ENCODE measurements at regions not wholly inside any gene's neighbourhood (a gene's known extent, or its start where the extent isn't known, plus 50 kb on each side); places are given as distances from the start of the nearest gene placed in this dataset.

DNA sequence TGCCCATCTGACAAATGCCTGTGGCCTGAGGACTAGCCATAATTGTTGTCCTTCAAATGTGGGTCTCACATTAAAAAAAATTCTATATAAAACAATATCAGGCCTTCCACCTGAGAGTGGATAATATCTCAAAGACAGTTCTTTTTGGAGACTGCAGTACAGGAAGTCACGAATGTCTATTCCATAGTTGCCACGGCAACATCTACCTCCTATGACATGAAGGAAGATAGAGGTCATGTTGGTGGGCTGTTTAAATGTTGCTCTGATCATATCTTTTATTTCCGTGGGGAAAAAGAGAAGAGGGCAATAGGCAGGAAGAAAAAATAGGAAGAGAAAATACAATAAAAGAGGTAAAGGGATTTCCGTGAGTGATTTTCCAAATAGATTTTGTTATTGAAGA lies 151.8 kb downstream of the ARL6IP6 start:
- H3K4me3 ChIP-seq = no peak overlapping the region
- DNase-seq (ENCODE audit: low read depth in 1 of 2, low spot score in 2 of 2) = no peak
- H3K27me3 ChIP-seq (replicated peaks) = no peaks in the 10 kb centered on the region
- H3K9me3 ChIP-seq (replicated peaks) = no peaks in the 10 kb centered on the region; the same call in 1 of the 2 replicates
- H3K36me3 ChIP-seq = no peaks in the 10 kb centered on the region
- H3K4me1 ChIP-seq (replicated peaks) = no peaks in the 10 kb centered on the region
- no peak overlapping the region for H3K27ac ChIP-seq

GRCh38 chr2:152867397-152867796 lies 149.0 kb downstream of the ARL6IP6 start:
- Histone ChIP-seq H3K4me3 (no peak overlapping the region), H3K27me3 (replicated peaks) (no peaks in the 10 kb centered on the region), H3K9me3 (replicated peaks) (no peaks in the 10 kb centered on the region), H3K27ac (no peak overlapping the region), H3K4me1 (replicated peaks) (no peaks in the 10 kb centered on the region), H3K36me3 (no peaks in the 10 kb centered on the region)
- DNase-seq (ENCODE audit: low read depth in 1 of 2, low spot score in 2 of 2) = no peak

DNA sequence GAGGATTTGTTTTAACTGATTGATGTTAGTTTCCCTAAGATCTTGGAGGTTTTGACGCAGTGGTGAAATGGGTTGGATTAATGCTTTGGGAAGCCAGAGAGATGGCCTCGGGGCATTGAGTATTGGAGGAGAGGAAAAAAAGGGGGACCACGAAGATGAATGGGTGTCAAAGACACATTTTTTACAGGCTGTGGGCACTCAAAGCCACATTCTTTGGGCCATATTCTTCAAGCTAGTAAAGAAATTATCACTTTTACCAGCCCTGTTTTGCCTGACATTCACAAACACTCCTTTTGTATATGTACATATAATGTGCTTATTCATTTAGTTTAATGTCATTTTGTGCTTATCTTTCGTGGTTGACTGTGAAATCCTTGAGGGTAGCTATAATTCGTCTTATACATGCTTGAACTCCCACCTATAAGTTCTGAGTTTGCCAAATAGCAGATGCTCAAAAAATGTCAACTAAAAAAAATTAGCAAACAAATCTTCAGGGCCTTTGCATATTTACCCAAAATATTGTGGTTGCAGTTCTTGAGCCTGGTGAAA lies 146.3 kb downstream of the ARL6IP6 start:
- H3K27ac ChIP-seq = no peak overlapping the region
- no peaks in the 10 kb centered on the region for H3K36me3 ChIP-seq
- H3K4me1 ChIP-seq (replicated peaks) = no peaks in the 10 kb centered on the region
- no peak overlapping the region for H3K4me3 ChIP-seq
- DNase-seq (ENCODE audit: low read depth in 1 of 2, low spot score in 2 of 2) = no peak
- H3K27me3 ChIP-seq (replicated peaks) = no peaks in the 10 kb centered on the region
- no peaks in the 10 kb centered on the region; the same call in 1 of the 2 replicates for H3K9me3 ChIP-seq (replicated peaks)

GRCh38 chr2:152863826-152864225 lies 145.4 kb downstream of the ARL6IP6 start:
- no peaks in the 10 kb centered on the region; the same call in 1 of the 2 replicates for H3K9me3 ChIP-seq (replicated peaks)
- DNase-seq (ENCODE audit: low read depth in 1 of 2, low spot score in 2 of 2) = no peak
- no peaks in the 10 kb centered on the region for H3K36me3 ChIP-seq
- no peak overlapping the region for H3K27ac ChIP-seq
- no peak overlapping the region for H3K4me3 ChIP-seq
- no peaks in the 10 kb centered on the region for H3K4me1 ChIP-seq (replicated peaks)
- H3K27me3 ChIP-seq (replicated peaks) = no peaks in the 10 kb centered on the region

DNA sequence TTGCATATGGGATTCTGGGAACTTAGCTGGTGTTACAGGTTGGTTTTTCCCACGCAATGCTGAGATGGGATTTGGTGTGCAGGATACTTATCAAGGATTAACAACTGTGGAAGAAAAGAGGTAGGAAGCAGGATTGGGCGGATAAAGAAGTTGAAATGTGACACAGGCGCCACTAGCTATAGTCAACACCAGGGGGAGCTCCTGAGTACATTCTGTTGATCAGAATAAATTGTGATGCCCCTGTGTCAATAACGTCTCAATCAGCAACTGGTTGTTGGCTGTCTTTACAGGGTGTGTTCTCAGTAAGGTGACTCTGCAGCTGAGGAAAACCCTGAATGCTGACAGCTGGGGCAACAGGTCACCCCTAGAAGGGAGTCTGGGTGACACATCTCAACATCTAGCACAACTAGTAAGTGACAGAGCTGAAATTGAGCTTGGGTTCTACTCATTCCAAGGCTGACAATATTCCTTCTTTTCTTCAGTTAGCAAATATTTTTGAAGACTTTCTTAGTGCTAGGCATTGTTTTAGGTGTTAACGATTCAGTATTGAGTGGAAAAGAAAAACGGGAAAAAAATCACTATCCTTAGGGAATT lies 143.0 kb downstream of the ARL6IP6 start:
- Histone ChIP-seq H3K27ac (no peak overlapping the region), H3K9me3 (replicated peaks) (no peaks in the 10 kb centered on the region; the same call in 1 of the 2 replicates), H3K4me3 (no peak overlapping the region), H3K36me3 (no peaks in the 10 kb centered on the region), H3K27me3 (replicated peaks) (no peaks in the 10 kb centered on the region), H3K4me1 (replicated peaks) (no peaks in the 10 kb centered on the region)
- peak in 1 of 2 experiments; percentile 8 for DNase-seq (ENCODE audit: low read depth in 1 of 2, low spot score in 2 of 2)

GRCh38 chr2:152858594-152859265 lies 140.3 kb downstream of the ARL6IP6 start:
- Histone ChIP-seq H3K4me1 (replicated peaks) (no peaks in the 10 kb centered on the region), H3K9me3 (replicated peaks) (no peaks in the 10 kb centered on the region; the same call in 1 of the 2 replicates), H3K4me3 (no peak overlapping the region), H3K36me3 (no peaks in the 10 kb centered on the region), H3K27me3 (replicated peaks) (no peaks in the 10 kb centered on the region), H3K27ac (no peak overlapping the region)
- no peak for DNase-seq (ENCODE audit: low read depth in 1 of 2, low spot score in 2 of 2)

- Histone ChIP-seq H3K27me3 (replicated peaks) (no peaks in the 10 kb centered on the region), H3K9me3 (replicated peaks) (no peaks in the 10 kb centered on the region), H3K36me3 (no peaks in the 10 kb centered on the region), H3K27ac (no peak overlapping the region), H3K4me3 (no peak overlapping the region), H3K4me1 (replicated peaks) (no peaks in the 10 kb centered on the region)
- no peak for DNase-seq (ENCODE audit: low read depth in 1 of 2, low spot score in 2 of 2)
Measured at GRCh38 chr2:152846697-152847470, 128.5 kb downstream of the ARL6IP6 start.

DNA sequence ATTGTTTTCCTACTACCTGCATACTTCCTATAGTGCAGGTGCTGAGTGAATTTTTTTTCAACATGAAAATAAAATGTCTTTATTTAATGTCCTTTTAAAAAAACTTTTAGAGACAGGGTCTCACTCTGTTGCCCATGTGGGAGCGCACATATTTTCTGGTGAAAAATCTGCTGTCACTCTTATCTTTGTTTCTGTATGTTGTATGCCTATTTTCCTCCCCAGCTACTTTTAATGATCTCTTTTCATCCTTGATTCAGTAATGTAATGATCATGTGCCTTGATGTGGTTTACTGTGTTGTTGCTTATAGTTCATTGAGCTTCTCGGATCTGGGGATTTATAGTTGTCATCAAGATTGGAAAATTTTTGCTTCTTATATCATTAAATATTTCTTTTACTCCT lies 117.3 kb downstream of the ARL6IP6 start:
- Histone ChIP-seq H3K36me3 (no peaks in the 10 kb centered on the region), H3K4me1 (replicated peaks) (no peaks in the 10 kb centered on the region), H3K4me3 (no peak overlapping the region), H3K27ac (no peak overlapping the region), H3K27me3 (replicated peaks) (no peaks in the 10 kb centered on the region), H3K9me3 (replicated peaks) (no peaks in the 10 kb centered on the region)
- no peak for DNase-seq (ENCODE audit: low read depth in 1 of 2, low spot score in 2 of 2)

DNA sequence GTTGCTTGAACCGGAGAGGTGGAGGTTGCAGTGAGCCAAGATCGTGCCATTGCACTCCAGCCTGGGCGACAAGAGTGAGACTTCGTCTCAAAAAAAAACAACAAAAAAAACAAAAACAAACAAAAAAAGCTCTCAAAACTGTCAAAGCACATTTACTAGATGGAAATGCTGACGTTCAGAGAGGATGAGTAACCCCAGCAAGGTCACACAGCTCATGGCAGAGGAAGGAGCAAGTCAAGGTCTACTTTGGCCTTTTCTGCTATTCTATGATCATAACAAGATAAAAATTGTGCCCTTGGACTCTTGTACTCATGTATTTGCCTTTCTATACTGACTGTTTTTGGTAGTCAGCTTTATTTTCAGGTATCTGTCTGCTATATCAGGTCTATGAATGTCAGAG lies 109.5 kb downstream of the ARL6IP6 start:
- Histone ChIP-seq H3K27me3 (replicated peaks) (no peaks in the 10 kb centered on the region), H3K27ac (no peak overlapping the region), H3K9me3 (replicated peaks) (peaks cover 3% of the 10 kb centered on the region; the same call in 1 of the 2 replicates), H3K4me1 (replicated peaks) (0 out of 2 replicates have a peak, but pooled peaks cover 2% of the 10 kb centered on the region), H3K4me3 (no peak overlapping the region), H3K36me3 (no peaks in the 10 kb centered on the region)
- no peak for DNase-seq (ENCODE audit: low read depth in 1 of 2, low spot score in 2 of 2)

DNA sequence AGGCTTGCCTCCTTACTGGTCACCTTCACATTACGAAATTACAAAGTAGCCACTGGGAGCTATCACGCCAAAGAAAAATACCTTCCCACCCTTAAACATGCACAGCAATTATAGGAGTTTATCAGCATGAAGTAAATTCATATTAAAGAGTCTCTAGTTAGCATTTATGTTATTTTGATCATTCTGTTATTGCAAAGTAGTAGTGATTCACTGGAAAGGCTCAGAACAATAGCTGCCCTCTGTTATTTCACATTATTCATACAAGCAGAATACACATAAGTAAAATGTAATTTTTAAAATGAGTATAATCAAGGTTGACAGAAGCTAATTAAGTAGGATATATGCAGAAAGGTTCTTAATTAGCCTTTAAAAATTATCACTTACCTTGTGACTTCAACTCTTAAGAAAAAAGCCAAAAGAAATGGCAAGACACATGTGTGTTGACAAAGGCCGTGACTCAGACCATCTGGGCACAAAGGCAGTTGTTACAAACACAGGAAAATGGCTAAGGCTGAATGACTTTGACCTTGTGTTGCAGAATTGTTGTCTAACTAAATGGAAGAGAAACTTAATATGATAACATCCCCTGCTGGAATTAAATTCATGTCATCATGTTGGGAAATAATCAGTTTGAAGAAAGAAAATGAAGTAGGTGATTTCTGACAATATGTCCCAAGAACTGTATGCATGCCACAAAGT lies 108.3 kb downstream of the ARL6IP6 start:
- Histone ChIP-seq H3K9me3 (replicated peaks) (peaks cover 3% of the 10 kb centered on the region; the same call in 1 of the 2 replicates), H3K27me3 (replicated peaks) (no peaks in the 10 kb centered on the region), H3K36me3 (no peaks in the 10 kb centered on the region), H3K4me3 (no peak overlapping the region), H3K27ac (no peak overlapping the region), H3K4me1 (replicated peaks) (0 out of 2 replicates have a peak, but pooled peaks cover 2% of the 10 kb centered on the region)
- DNase-seq (ENCODE audit: low read depth in 1 of 2, low spot score in 2 of 2) = peak in 1 of 2 experiments; percentile 7

- Histone ChIP-seq H3K27ac (no peak overlapping the region), H3K9me3 (replicated peaks) (peaks cover 3% of the 10 kb centered on the region; the same call in 1 of the 2 replicates), H3K4me3 (no peak overlapping the region), H3K27me3 (replicated peaks) (no peaks in the 10 kb centered on the region), H3K4me1 (replicated peaks) (0 out of 2 replicates have a peak, but pooled peaks cover 2% of the 10 kb centered on the region), H3K36me3 (no peaks in the 10 kb centered on the region)
- DNase-seq (ENCODE audit: low read depth in 1 of 2, low spot score in 2 of 2) = no peak
Measured at GRCh38 chr2:152825834-152826233, 107.4 kb downstream of the ARL6IP6 start.

GRCh38 chr2:152823905-152824304 lies 105.5 kb downstream of the ARL6IP6 start:
- no peak overlapping the region for H3K4me3 ChIP-seq
- H3K36me3 ChIP-seq = no peaks in the 10 kb centered on the region
- H3K4me1 ChIP-seq (replicated peaks) = 0 out of 2 replicates have a peak, but pooled peaks cover 2% of the 10 kb centered on the region
- H3K27me3 ChIP-seq (replicated peaks) = no peaks in the 10 kb centered on the region
- H3K9me3 ChIP-seq (replicated peaks) = peaks cover 3% of the 10 kb centered on the region; the same call in 1 of the 2 replicates
- no peak for DNase-seq (ENCODE audit: low read depth in 1 of 2, low spot score in 2 of 2)
- no peak overlapping the region for H3K27ac ChIP-seq

DNA sequence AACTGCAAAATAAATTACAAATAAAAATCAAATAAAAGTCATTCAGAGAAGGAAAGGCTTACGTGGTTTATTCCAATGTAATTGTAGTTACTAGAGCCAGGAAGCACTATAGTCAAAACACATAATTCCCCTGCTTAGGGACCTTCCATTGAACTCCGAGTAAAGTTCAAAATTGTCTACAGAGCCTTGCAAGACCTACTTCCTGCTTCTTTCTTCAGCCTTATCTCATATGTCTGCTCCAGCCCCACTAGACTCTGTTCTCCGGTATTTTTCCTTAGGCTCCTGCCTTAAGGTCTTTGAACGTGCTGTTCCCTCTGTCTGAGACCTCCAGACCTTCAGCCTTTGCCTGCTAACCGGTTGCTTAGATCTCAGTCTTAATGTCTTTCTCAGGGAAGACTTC lies 104.3 kb downstream of the ARL6IP6 start:
- no peaks in the 10 kb centered on the region for H3K36me3 ChIP-seq
- H3K4me1 ChIP-seq (replicated peaks) = 0 out of 2 replicates have a peak, but pooled peaks cover 2% of the 10 kb centered on the region
- no peaks in the 10 kb centered on the region for H3K27me3 ChIP-seq (replicated peaks)
- H3K27ac ChIP-seq = no peak overlapping the region
- H3K4me3 ChIP-seq = no peak overlapping the region
- peaks cover 3% of the 10 kb centered on the region; the same call in 1 of the 2 replicates for H3K9me3 ChIP-seq (replicated peaks)
- DNase-seq (ENCODE audit: low read depth in 1 of 2, low spot score in 2 of 2) = no peak
